Spleen (tissue), 11 donors: ENCODE measurements at regions not wholly inside any gene's neighbourhood (a gene's known extent, or its start where the extent isn't known, plus 50 kb on each side); places are given as distances from the start of the nearest gene placed in this dataset.

Experiments used
- DNase-seq: peaks from one replicate; pipeline ENCODE4 v3.0.0-alpha.2; 2020
- H3K27ac ChIP-seq, 8 donors: fragments of 200-600 bp; sonication (generic) in 7 of 8; 1 replicate in 4 of 8; 2 replicates in 4 of 8; pipeline versions ENCODE4 v1.5.0 to v1.8.0; 2016 to 2021; ENCODE audit warnings: inconsistent platforms in 4 of 8, mild to moderate bottlenecking in 4 of 8, moderate library complexity in 1 of 8
- H3K27me3 ChIP-seq, 7 donors: fragments of 200-600 bp; sonication (generic) in 6 of 7; replicated peaks in 1 of 7; 1 replicate in 4 of 7; 2 replicates in 3 of 7; pipeline versions ENCODE4 v1.5.0 to v1.8.0; 2016 to 2021; ENCODE audit warnings: inconsistent platforms in 3 of 7, mild to moderate bottlenecking in 1 of 7
- H3K36me3 ChIP-seq, 6 donors: fragments of 200-600 bp; sonication (generic) in 5 of 6; 1 replicate in 4 of 6; 2 replicates in 2 of 6; pipeline versions ENCODE4 v1.5.0 to v1.8.0; 2016 to 2021; ENCODE audit warnings: inconsistent platforms in 2 of 6
- H3K4me1 ChIP-seq, 6 donors: fragments of 200-600 bp; sonication (generic) in 5 of 6; 1 replicate in 3 of 6; 2 replicates in 3 of 6; pipeline versions ENCODE4 v1.5.0 to v1.8.0; 2016 to 2021; ENCODE audit warnings: inconsistent platforms in 3 of 6
- H3K4me3 ChIP-seq, 8 donors: fragments of 200-600 bp; sonication (generic) in 7 of 8; 1 replicate in 4 of 8; 2 replicates in 4 of 8; pipeline versions ENCODE4 v1.5.0 to v1.8.0; 2016 to 2021; ENCODE audit warnings: inconsistent platforms in 4 of 8, mild to moderate bottlenecking in 4 of 8, moderate library complexity in 2 of 8
- H3K9me3 ChIP-seq, 8 donors: fragments of 200-600 bp; sonication (generic) in 7 of 8; 1 replicate in 4 of 8; 2 replicates in 4 of 8; pipeline versions ENCODE4 v1.5.0 to v1.8.0; 2016 to 2021; ENCODE audit warnings: inconsistent platforms in 4 of 8
- POLR2A ChIP-seq, 3 donors: fragments of 450-650 bp; IDR thresholded peaks; one replicate each; pipeline ENCODE4 v1.5.1; 2017; ENCODE audit warnings: antibody characterized with exemption in 3 of 3, mild to moderate bottlenecking in 1 of 3
- POLR2AphosphoS5 ChIP-seq, 3 donors: sonication (generic); formaldehyde crosslinking; IDR thresholded peaks; one replicate each; pipeline ENCODE4 v1.5.1; 2017; ENCODE audit warnings: antibody characterized with exemption in 3 of 3
- WGBS, 5 donors: extraction: QIAGEN DNeasy Blood & Tissue Kit in 3 of 5; methylation state at CpG; one replicate each; pipeline versions ENCODE4 v1.1.5 to v1.1.7; 2013 to 2018; 5-methylcytosine and 5-hydroxymethylcytosine counted together
- intact Hi-C: fragments of 100-400 bp; cut with DNase I; formaldehyde crosslinking; loops from one replicate; pipeline ENCODE4 v1.15.0; 2023; ENCODE audit warnings: low total_unique reads
- TF ChIP-seq, protein P1 (sequence below), 11 experiments: fragments of 200-600 bp in 7 of 11; fragments of 450-650 bp in 4 of 11; sonication (generic) in 4 of 11; IDR thresholded peaks in 8 of 11; conservative IDR thresholded peaks in 3 of 11; 1 replicate in 7 of 11; 2 replicates in 4 of 11; pipeline versions ENCODE4 v1.4.0 to v1.8.0; 2016 to 2021; ENCODE audit warnings: antibody characterized with exemption in 11 of 11, inconsistent platforms in 4 of 11, mild to moderate bottlenecking in 1 of 11
- donor health status: healthy with polysubstance abuse.
- donor health status: DM: no; HTN: no; CAD: no; lungs with moderate emphysema.
- donor health status: DM: no; HTN: no; CAD: no.
- donor health status: Bipolar disorder and iron deficiency.
- donor health status: healthy.
- donor health status: DM: no; HTN: no; CAD: no.
- donor health status: DM: yes; HTN: yes; CAD: no.

DNA sequence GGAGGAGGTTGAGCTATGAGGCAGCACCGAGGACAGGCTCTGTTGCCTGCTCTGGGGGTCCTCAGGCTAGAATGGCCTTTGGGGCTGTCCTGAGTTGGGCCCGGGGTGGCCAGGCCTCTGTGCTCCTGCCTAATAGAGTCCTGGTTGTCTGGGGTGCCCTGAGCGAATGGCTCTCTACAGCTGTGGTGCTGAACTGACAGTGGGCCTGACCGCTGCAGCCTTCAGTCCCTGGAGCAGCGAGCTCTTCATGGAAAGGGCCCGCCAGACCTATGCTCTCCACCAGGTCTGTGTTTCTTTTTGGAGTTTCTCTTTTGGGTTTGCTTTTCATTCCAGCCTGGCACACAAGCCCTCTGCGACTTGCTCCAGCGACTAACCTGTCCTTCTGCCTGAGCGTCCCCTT is 679.0 kb upstream of the RAB6C start:
- Histone ChIP-seq H3K27ac (no peak overlapping the region), H3K27me3 (no peaks in the 10 kb centered on the region), H3K36me3 (no peaks in the 10 kb centered on the region), H3K9me3 (peaks cover 0 to 11% (median 0%) of the 10 kb centered on the region in 8 donors), H3K4me1 (peaks cover 0 to 3% (median 0%) of the 10 kb centered on the region in 6 donors), H3K4me3 (no peak overlapping the region)
- WGBS, 5 donors = 74 to 94% (median 85%) methylated on average over 8 to 9 of the region's 9 CpGs
- no peak for DNase-seq
- TF ChIP-seq, protein P1, sequence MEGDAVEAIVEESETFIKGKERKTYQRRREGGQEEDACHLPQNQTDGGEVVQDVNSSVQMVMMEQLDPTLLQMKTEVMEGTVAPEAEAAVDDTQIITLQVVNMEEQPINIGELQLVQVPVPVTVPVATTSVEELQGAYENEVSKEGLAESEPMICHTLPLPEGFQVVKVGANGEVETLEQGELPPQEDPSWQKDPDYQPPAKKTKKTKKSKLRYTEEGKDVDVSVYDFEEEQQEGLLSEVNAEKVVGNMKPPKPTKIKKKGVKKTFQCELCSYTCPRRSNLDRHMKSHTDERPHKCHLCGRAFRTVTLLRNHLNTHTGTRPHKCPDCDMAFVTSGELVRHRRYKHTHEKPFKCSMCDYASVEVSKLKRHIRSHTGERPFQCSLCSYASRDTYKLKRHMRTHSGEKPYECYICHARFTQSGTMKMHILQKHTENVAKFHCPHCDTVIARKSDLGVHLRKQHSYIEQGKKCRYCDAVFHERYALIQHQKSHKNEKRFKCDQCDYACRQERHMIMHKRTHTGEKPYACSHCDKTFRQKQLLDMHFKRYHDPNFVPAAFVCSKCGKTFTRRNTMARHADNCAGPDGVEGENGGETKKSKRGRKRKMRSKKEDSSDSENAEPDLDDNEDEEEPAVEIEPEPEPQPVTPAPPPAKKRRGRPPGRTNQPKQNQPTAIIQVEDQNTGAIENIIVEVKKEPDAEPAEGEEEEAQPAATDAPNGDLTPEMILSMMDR (IDR thresholded peaks at IDR 0.05 in 8 of 11, conservative IDR thresholded peaks at IDR 0.05 in 3 of 11) = no peak
- TF ChIP-seq POLR2A (IDR thresholded peaks at IDR 0.05) = no peak
- TF ChIP-seq POLR2AphosphoS5 (IDR thresholded peaks at IDR 0.05) = no peak
- intact Hi-C loops = no loop called here

DNA sequence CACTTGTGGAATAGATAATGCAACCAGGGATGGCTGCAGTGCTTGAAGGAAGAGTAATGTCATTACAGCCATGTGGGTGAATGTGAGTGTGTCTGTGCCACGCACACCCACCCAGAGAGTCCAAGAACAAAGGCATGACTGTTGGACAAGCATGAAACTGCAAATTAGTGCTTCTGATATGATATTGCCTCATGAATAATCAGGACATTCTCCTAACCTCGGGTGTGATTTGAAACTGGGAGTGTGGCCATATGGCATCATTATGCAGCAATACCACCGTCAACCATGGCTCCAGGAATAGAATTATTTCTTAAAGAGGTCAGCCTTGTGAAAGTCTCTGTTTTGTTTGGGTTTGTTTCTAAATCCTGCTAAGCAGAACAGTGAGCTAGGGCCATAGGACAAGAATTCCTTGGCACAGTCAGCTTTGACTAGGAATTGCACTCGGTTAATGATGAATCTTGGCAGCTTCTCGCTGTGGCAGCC is 678.0 kb upstream of the RAB6C start:
- Histone ChIP-seq H3K27ac (no peak overlapping the region), H3K36me3 (no peaks in the 10 kb centered on the region), H3K4me1 (peaks cover 0 to 2% (median 0%) of the 10 kb centered on the region in 6 donors), H3K9me3 (peaks cover 0 to 11% (median 0%) of the 10 kb centered on the region in 8 donors), H3K27me3 (no peaks in the 10 kb centered on the region), H3K4me3 (no peak overlapping the region)
- intact Hi-C loops = no loop called here
- no peak for DNase-seq
- TF ChIP-seq, protein P1 (IDR thresholded peaks at IDR 0.05 in 8 of 11, conservative IDR thresholded peaks at IDR 0.05 in 3 of 11) = no peak
- TF ChIP-seq POLR2AphosphoS5 (IDR thresholded peaks at IDR 0.05) = no peak
- no peak for TF ChIP-seq POLR2A (IDR thresholded peaks at IDR 0.05)
- 64 to 79% (median 72%) methylated on average over 5 of the region's 5 CpGs for WGBS, 5 donors

DNA sequence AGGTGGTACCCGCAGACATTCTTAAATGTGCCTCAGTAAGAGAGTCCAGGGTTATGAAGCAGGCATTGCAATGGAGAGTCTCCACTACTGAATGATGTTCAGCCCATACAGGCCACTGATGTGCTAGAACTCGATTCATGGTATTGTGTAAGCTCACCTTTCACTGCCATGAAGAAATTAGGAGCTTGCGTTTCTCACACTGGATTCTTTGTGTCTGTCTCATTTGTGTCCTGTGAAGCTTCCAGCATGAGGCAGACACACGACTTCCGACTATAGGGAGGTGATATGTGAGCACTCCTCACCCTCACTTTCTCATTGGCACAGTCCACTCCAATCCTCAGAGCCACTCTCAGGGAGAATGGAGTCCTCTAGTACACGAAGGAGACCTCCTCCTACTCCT is 677.4 kb upstream of the RAB6C start:
- 62 to 83% (median 74%) methylated on average over 6 of the region's 6 CpGs for WGBS, 5 donors
- intact Hi-C loops = no loop called here

DNA sequence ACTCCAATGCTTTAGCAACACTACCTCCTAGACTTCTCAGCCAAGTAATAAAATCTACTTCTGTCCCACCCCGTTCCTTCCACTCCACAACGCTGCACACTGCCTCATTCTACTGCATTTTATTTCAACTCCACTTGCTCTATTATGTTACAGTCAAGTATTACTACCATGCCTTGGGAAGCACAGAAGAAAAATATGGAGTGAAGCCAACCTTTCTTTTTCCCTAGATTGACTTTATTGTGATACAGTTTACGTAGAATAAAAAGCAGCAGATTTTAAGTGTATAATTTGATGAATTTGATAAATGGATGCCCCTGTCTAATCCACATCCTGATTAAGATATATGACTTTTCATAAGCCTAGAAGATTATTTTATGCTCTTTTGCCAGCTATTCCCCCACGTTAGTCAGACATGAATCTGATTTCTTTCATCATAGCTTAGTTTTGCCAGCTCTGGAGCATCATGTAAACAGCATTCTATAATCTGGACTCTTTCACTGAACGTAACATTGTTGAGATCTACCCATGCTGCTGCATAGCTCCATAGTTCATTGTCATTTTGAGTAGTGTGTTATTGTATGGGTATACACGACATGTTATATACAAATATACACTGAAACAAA is 676.8 kb upstream of the RAB6C start:
- Histone ChIP-seq H3K36me3 (no peaks in the 10 kb centered on the region), H3K27ac (no peak overlapping the region), H3K4me1 (no peaks in the 10 kb centered on the region), H3K9me3 (peaks cover 0 to 11% (median 0%) of the 10 kb centered on the region in 8 donors), H3K4me3 (no peak overlapping the region), H3K27me3 (no peaks in the 10 kb centered on the region)
- intact Hi-C loops = no loop called here
- WGBS, 5 donors = 64 to 82% (median 71%) methylated on average over 6 of the region's 6 CpGs
- TF ChIP-seq POLR2AphosphoS5 (IDR thresholded peaks at IDR 0.05) = no peak
- TF ChIP-seq, protein P1 (IDR thresholded peaks at IDR 0.05 in 8 of 11, conservative IDR thresholded peaks at IDR 0.05 in 3 of 11) = no peak
- no peak for DNase-seq

More for the DNA sequence above, 677.4 kb upstream of the RAB6C start:
- Histone ChIP-seq H3K4me1 (no peaks in the 10 kb centered on the region), H3K9me3 (peaks cover 0 to 11% (median 0%) of the 10 kb centered on the region in 8 donors), H3K36me3 (no peaks in the 10 kb centered on the region), H3K27ac (no peak overlapping the region), H3K4me3 (no peak overlapping the region), H3K27me3 (no peaks in the 10 kb centered on the region)
- no peak for DNase-seq
- TF ChIP-seq POLR2A (IDR thresholded peaks at IDR 0.05) = no peak
- TF ChIP-seq POLR2AphosphoS5 (IDR thresholded peaks at IDR 0.05) = no peak
- TF ChIP-seq, protein P1 (IDR thresholded peaks at IDR 0.05 in 8 of 11, conservative IDR thresholded peaks at IDR 0.05 in 3 of 11) = no peak
